Keratinocyte (primary cell): ENCODE measurements at regions not wholly inside any gene's neighbourhood (a gene's known extent, or its start where the extent isn't known, plus 50 kb on each side); places are given as distances from the start of the nearest gene placed in this dataset.

Experiments
- DNase-seq: peaks from one replicate; pipeline ENCODE4 v3.0.0-alpha.2; 2011; ENCODE audit warnings: low read depth, missing footprints, low spot score
- FAIRE-seq: peaks from 2 replicates; lab custom pipeline; 2011; peaks lifted over from hg19 to GRCh38; lab: Jason Lieb, UNC
- H2AFZ ChIP-seq: 2 replicates; pipeline ENCODE4 v1.6.0; 2012; ENCODE audit warnings: low read length, control low read depth, inconsistent platforms; ENCODE audit not compliant: control insufficient read depth
- H3K27ac ChIP-seq: 2 replicates; pipeline ENCODE4 v1.5.1; 2011; ENCODE audit warnings: low read length; ENCODE audit not compliant: control insufficient read depth, insufficient read depth
- H3K27me3 ChIP-seq: 3 replicates; pipeline ENCODE4 v1.6.0; 2011; ENCODE audit warnings: low read length; ENCODE audit not compliant: control insufficient read depth, insufficient read depth; ENCODE audit errors: extremely low read depth
- H3K36me3 ChIP-seq, 2 experiments: 2 replicates in 1 of 2; 3 replicates in 1 of 2; pipeline ENCODE4 v1.5.1; 2011; ENCODE audit warnings: low read length in 2 of 2, mild to moderate bottlenecking in 1 of 2; ENCODE audit not compliant: control insufficient read depth in 2 of 2, insufficient read depth in 2 of 2; ENCODE audit errors: extremely low read depth in 1 of 2
- H3K4me1 ChIP-seq: 3 replicates; pipeline ENCODE4 v1.5.1; 2011; ENCODE audit warnings: low read length; ENCODE audit not compliant: control insufficient read depth, insufficient read depth; ENCODE audit errors: extremely low read depth
- H3K4me2 ChIP-seq: 3 replicates; pipeline ENCODE4 v1.6.0; 2011; ENCODE audit warnings: low read depth, low read length; ENCODE audit not compliant: control insufficient read depth, insufficient read depth; ENCODE audit errors: extremely low read depth
- H3K4me3 ChIP-seq, 3 experiments: fragments of 200-600 bp in 1 of 3; sonication (generic) in 1 of 3; 2 replicates in 2 of 3; 3 replicates in 1 of 3; pipeline ENCODE4 v1.5.1; 2011 to 2016; ENCODE audit warnings: low read length in 3 of 3, mild to moderate bottlenecking in 3 of 3, control low read depth in 2 of 3, inconsistent platforms in 1 of 3, low read depth in 1 of 3, mixed read lengths in 1 of 3, mixed run types in 1 of 3, moderate library complexity in 1 of 3; ENCODE audit not compliant: control insufficient read depth in 2 of 3, insufficient read depth in 2 of 3; ENCODE audit errors: extremely low read depth in 1 of 3
- H3K79me2 ChIP-seq: 2 replicates; pipeline ENCODE4 v1.6.0; 2012; ENCODE audit warnings: low read length; ENCODE audit not compliant: control insufficient read depth, insufficient read depth
- H3K9ac ChIP-seq: 3 replicates; pipeline ENCODE4 v1.6.0; 2011; ENCODE audit warnings: low read length; ENCODE audit not compliant: control insufficient read depth, insufficient read depth; ENCODE audit errors: extremely low read depth
- H3K9me1 ChIP-seq: 3 replicates; pipeline ENCODE4 v1.6.0; 2011; ENCODE audit warnings: low read length; ENCODE audit not compliant: control insufficient read depth, insufficient read depth; ENCODE audit errors: extremely low read depth
- H3K9me3 ChIP-seq: 2 replicates; pipeline ENCODE4 v1.5.1; 2012; ENCODE audit warnings: low read depth, low read length; ENCODE audit not compliant: control insufficient read depth
- H4K20me1 ChIP-seq: 3 replicates; pipeline ENCODE4 v1.6.0; 2011; ENCODE audit warnings: low read length; ENCODE audit not compliant: control insufficient read depth, insufficient read depth; ENCODE audit errors: extremely low read depth
- EZH2 ChIP-seq: IDR thresholded peaks from one replicate; pipeline ENCODE4 v1.6.1; 2012; ENCODE audit warnings: inconsistent platforms, mild to moderate bottlenecking, low read length, moderate library complexity
- dilution Hi-C: fragments of 300-500 bp; cut with MboI; formaldehyde crosslinking; loops from one replicate; pipeline ENCODE4 v1.7.0; 2020; ENCODE audit warnings: low sequenced_read_pairs; ENCODE audit not compliant: extremely low pct_ligation_motif_present
- TF ChIP-seq, protein P1 (sequence below), 3 experiments: IDR thresholded peaks in 1 of 3; conservative IDR thresholded peaks in 1 of 3; optimal IDR thresholded peaks in 1 of 3; 2 replicates in 2 of 3; 3 replicates in 1 of 3; pipeline versions ENCODE3 to v1.5.1; 2011; ENCODE audit warnings: low read length in 3 of 3, mild to moderate bottlenecking in 3 of 3, moderate library complexity in 2 of 3, control low read depth in 1 of 3, inconsistent platforms in 1 of 3; ENCODE audit not compliant: insufficient read depth in 2 of 3; ENCODE audit errors: extremely low read depth in 1 of 3

GRCh38 chr3:163813935-163814334 lies 1264.4 kb downstream of the SI start:
- Histone ChIP-seq H4K20me1 (no peaks in the 10 kb centered on the region), H3K9ac (no peak overlapping the region), H3K27me3 (no peaks in the 10 kb centered on the region), H3K4me2 (no peak overlapping the region), H3K9me3 (no peaks in the 10 kb centered on the region), H2AFZ (no peak overlapping the region), H3K36me3 (no peaks in the 10 kb centered on the region), H3K79me2 (no peaks in the 10 kb centered on the region), H3K9me1 (no peaks in the 10 kb centered on the region), H3K4me3 (no peak overlapping the region), H3K27ac (no peak overlapping the region), H3K4me1 (no peaks in the 10 kb centered on the region)
- TF ChIP-seq, protein P1, sequence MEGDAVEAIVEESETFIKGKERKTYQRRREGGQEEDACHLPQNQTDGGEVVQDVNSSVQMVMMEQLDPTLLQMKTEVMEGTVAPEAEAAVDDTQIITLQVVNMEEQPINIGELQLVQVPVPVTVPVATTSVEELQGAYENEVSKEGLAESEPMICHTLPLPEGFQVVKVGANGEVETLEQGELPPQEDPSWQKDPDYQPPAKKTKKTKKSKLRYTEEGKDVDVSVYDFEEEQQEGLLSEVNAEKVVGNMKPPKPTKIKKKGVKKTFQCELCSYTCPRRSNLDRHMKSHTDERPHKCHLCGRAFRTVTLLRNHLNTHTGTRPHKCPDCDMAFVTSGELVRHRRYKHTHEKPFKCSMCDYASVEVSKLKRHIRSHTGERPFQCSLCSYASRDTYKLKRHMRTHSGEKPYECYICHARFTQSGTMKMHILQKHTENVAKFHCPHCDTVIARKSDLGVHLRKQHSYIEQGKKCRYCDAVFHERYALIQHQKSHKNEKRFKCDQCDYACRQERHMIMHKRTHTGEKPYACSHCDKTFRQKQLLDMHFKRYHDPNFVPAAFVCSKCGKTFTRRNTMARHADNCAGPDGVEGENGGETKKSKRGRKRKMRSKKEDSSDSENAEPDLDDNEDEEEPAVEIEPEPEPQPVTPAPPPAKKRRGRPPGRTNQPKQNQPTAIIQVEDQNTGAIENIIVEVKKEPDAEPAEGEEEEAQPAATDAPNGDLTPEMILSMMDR (optimal IDR thresholded peaks at IDR 0.05 in 1 of 3, IDR thresholded peaks at IDR 0.05 in 1 of 3, conservative IDR thresholded peaks at IDR 0.05 in 1 of 3; ENCODE audit: extremely low read depth in 1 of 3, insufficient read depth in 2 of 3, low read length in 3 of 3), result no peak
- dilution Hi-C loops, result no loop called here
- no peak for FAIRE-seq
- DNase-seq, result no peak

DNA sequence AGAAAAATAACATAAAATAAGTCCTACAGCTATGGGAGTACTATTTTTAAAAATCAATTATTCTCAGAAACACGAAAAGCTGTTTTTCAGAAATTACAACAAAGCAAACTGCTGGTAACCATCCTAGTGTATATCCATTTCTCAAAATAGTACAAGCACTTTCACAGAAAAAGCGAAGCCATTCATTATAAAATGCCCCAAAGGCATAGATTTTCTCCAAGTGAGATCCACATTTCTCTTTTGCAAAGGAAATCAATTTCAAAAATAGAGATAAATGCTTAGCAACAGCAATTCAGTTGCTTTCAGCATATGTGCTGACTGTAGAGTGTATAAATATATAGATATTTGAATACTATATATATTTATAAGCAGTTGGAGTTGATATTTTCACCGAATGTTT lies 1266.3 kb downstream of the SI start:
- Histone ChIP-seq H3K27ac (no peak overlapping the region), H3K36me3 (no peaks in the 10 kb centered on the region), H3K4me3 (no peak overlapping the region), H4K20me1 (no peaks in the 10 kb centered on the region), H3K9me1 (no peaks in the 10 kb centered on the region), H3K79me2 (no peaks in the 10 kb centered on the region), H3K9ac (no peak overlapping the region), H3K4me2 (no peak overlapping the region), H3K27me3 (no peaks in the 10 kb centered on the region), H3K4me1 (no peaks in the 10 kb centered on the region), H3K9me3 (no peaks in the 10 kb centered on the region), H2AFZ (no peak overlapping the region)
- no peak for FAIRE-seq
- TF ChIP-seq EZH2, result no peak
- TF ChIP-seq, protein P1 (optimal IDR thresholded peaks at IDR 0.05 in 1 of 3, IDR thresholded peaks at IDR 0.05 in 1 of 3, conservative IDR thresholded peaks at IDR 0.05 in 1 of 3; ENCODE audit: extremely low read depth in 1 of 3, insufficient read depth in 2 of 3, low read length in 3 of 3), result no peak
- DNase-seq, result no peak
- dilution Hi-C loops, result no loop called here
